SU-DHL-6 (cell line): ENCODE measurements at regions not wholly inside any gene's neighbourhood (a gene's known extent, or its start where the extent isn't known, plus 50 kb on each side); places are given as distances from the start of the nearest gene placed in this dataset.

Experiments used
- EZH2phosphoT487 ChIP-seq: fragments of 200-600 bp; sonication (generic), shearing (Covaris generic); conservative IDR thresholded peaks from 2 replicates; pipeline ENCODE4 v1.6.1; 2018; ENCODE audit warnings: mild to moderate bottlenecking, antibody characterized with exemption, low read length, moderate library complexity, mixed read lengths
- TF ChIP-seq, protein P1 (sequence below): fragments of 200-600 bp; sonication (generic); IDR thresholded peaks from one replicate; pipeline ENCODE4 v1.5.1; 2017; ENCODE audit warnings: antibody characterized with exemption, mild to moderate bottlenecking, low read length, moderate library complexity; ENCODE audit not compliant: insufficient read depth, poor library complexity, severe bottlenecking

DNA sequence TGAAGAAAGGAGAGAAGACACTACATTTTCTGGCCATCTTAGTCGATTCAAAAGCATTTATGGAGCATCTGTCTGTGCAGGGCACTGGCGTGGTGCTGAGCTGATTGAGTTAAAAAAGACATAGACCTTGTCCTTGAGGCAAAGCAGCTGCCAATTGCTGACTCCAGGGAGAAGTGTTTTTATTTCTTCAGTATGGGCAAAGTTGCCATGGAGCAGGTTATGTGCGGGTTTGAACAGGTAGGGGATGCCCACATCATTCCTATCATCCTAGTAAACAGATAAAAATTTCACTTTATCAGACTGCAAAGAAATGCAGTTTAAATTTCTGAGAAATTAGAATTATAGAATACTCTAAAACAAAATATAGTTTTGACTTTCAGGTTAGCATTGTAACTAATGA, 125.8 kb downstream of the NUP35 start:
- TF ChIP-seq, protein P1, sequence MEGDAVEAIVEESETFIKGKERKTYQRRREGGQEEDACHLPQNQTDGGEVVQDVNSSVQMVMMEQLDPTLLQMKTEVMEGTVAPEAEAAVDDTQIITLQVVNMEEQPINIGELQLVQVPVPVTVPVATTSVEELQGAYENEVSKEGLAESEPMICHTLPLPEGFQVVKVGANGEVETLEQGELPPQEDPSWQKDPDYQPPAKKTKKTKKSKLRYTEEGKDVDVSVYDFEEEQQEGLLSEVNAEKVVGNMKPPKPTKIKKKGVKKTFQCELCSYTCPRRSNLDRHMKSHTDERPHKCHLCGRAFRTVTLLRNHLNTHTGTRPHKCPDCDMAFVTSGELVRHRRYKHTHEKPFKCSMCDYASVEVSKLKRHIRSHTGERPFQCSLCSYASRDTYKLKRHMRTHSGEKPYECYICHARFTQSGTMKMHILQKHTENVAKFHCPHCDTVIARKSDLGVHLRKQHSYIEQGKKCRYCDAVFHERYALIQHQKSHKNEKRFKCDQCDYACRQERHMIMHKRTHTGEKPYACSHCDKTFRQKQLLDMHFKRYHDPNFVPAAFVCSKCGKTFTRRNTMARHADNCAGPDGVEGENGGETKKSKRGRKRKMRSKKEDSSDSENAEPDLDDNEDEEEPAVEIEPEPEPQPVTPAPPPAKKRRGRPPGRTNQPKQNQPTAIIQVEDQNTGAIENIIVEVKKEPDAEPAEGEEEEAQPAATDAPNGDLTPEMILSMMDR: no peak
- TF ChIP-seq EZH2phosphoT487: no peak
